ENCODE measurements at regions not wholly inside any gene's neighbourhood (a gene's known extent, or its start where the extent isn't known, plus 50 kb on each side); places are given as distances from the start of the nearest gene placed in this dataset.

- Histone ChIP-seq H3K23ac (ENCODE audit: low read length in 2 of 2) (no peak overlapping the region), H2BK5ac (ENCODE audit: low read depth, low read length, poor library complexity, severe bottlenecking) (no peak overlapping the region), H2AK5ac (ENCODE audit: low read length, severe bottlenecking) (no peak overlapping the region), H3K4ac (ENCODE audit: low read depth in 1 of 2, low read length in 2 of 2) (no peak overlapping the region), H3K4me3 (ENCODE audit: insufficient read depth in 1 of 2, low read depth in 1 of 2, low read length in 2 of 2) (peak overlapping the region in 1 of 2 experiments; percentile 20), H3K27ac (ENCODE audit: low read length, poor library complexity, severe bottlenecking) (no peak overlapping the region), H2BK15ac (ENCODE audit: low read depth, poor library complexity, severe bottlenecking) (no peak overlapping the region), H3K36me3 (ENCODE audit: control insufficient read depth in 1 of 2, insufficient read depth in 2 of 2, low read depth in 1 of 2, low read length in 2 of 2) (peaks cover 0 to 4% of the 10 kb centered on the region in 2 experiments), H2BK120ac (ENCODE audit: low read depth, low read length) (no peak overlapping the region), H4K8ac (ENCODE audit: low read length) (peak overlapping the region; percentile 3), H3K27me3 (ENCODE audit: control insufficient read depth in 1 of 2, insufficient read depth in 1 of 2, low read length in 2 of 2) (peaks cover 4 to 30% of the 10 kb centered on the region in 2 experiments), H3K4me1 (ENCODE audit: control insufficient read depth, insufficient read depth, low read depth, low read length) (peaks cover 13% of the 10 kb centered on the region), H3K18ac (ENCODE audit: low read depth in 1 of 2, low read length in 2 of 2) (no peak overlapping the region), H3K4me2 (ENCODE audit: low read length, poor library complexity, severe bottlenecking) (no peak overlapping the region), H3K14ac (ENCODE audit: low read length in 2 of 2) (no peak overlapping the region), H3K9me3 (ENCODE audit: control insufficient read depth, low read length) (peaks cover 2% of the 10 kb centered on the region), H3K9ac (ENCODE audit: low read length) (no peak overlapping the region), H2AFZ (ENCODE audit: low read depth, low read length) (no peak overlapping the region), H4K91ac (ENCODE audit: low read length) (no peak overlapping the region), H3K79me1 (replicated peaks; ENCODE audit: low read length, poor library complexity, severe bottlenecking) (no peaks in the 10 kb centered on the region), H2BK12ac (ENCODE audit: low read length in 2 of 2) (no peak overlapping the region)
- WGBS: 64% methylated on average over 9 of the region's 12 CpGs
- peak; percentile 69 for DNase-seq
Observed at GRCh38 chr12:4135919-4136605, 137.5 kb upstream of the CCND2 start.

GRCh38 chr12:4134448-4135263 lies 138.9 kb upstream of the CCND2 start:
- Histone ChIP-seq H3K23ac (ENCODE audit: low read length in 2 of 2) (no peak overlapping the region), H2BK12ac (ENCODE audit: low read length in 2 of 2) (peak overlapping the region in 1 of 2 experiments; percentile 90), H3K4me1 (ENCODE audit: control insufficient read depth, insufficient read depth, low read depth, low read length) (peaks cover 13% of the 10 kb centered on the region), H4K91ac (ENCODE audit: low read length) (no peak overlapping the region), H3K4ac (ENCODE audit: low read depth in 1 of 2, low read length in 2 of 2) (no peak overlapping the region), H3K9me3 (ENCODE audit: control insufficient read depth, low read length) (peaks cover 2% of the 10 kb centered on the region), H3K79me1 (replicated peaks; ENCODE audit: low read length, poor library complexity, severe bottlenecking) (no peaks in the 10 kb centered on the region), H2BK120ac (ENCODE audit: low read depth, low read length) (no peak overlapping the region), H4K8ac (ENCODE audit: low read length) (peak overlapping the region; percentile 19), H2BK5ac (ENCODE audit: low read depth, low read length, poor library complexity, severe bottlenecking) (no peak overlapping the region), H3K27me3 (ENCODE audit: control insufficient read depth in 1 of 2, insufficient read depth in 1 of 2, low read length in 2 of 2) (peaks cover 2 to 26% of the 10 kb centered on the region in 2 experiments), H3K9ac (ENCODE audit: low read length) (no peak overlapping the region), H3K27ac (ENCODE audit: low read length, poor library complexity, severe bottlenecking) (no peak overlapping the region), H3K4me3 (ENCODE audit: insufficient read depth in 1 of 2, low read depth in 1 of 2, low read length in 2 of 2) (no peak overlapping the region), H3K14ac (ENCODE audit: low read length in 2 of 2) (no peak overlapping the region), H2BK15ac (ENCODE audit: low read depth, poor library complexity, severe bottlenecking) (no peak overlapping the region), H3K4me2 (ENCODE audit: low read length, poor library complexity, severe bottlenecking) (peak overlapping the region; percentile 18), H2AK5ac (ENCODE audit: low read length, severe bottlenecking) (peak overlapping the region; percentile 41), H3K36me3 (ENCODE audit: control insufficient read depth in 1 of 2, insufficient read depth in 2 of 2, low read depth in 1 of 2, low read length in 2 of 2) (peaks cover 0 to 4% of the 10 kb centered on the region in 2 experiments), H3K18ac (ENCODE audit: low read depth in 1 of 2, low read length in 2 of 2) (peak overlapping the region in 1 of 2 experiments; percentile 70), H2AFZ (ENCODE audit: low read depth, low read length) (no peak overlapping the region)
- peak; percentile 35 for DNase-seq
- WGBS: 14% methylated on average over 11 of the region's 12 CpGs

GRCh38 chr12:4133636-4134447 lies 139.7 kb upstream of the CCND2 start:
- Histone ChIP-seq H3K36me3 (ENCODE audit: control insufficient read depth in 1 of 2, insufficient read depth in 2 of 2, low read depth in 1 of 2, low read length in 2 of 2) (peaks cover 0 to 4% of the 10 kb centered on the region in 2 experiments), H2AK5ac (ENCODE audit: low read length, severe bottlenecking) (peak overlapping the region; percentile 41), H2BK120ac (ENCODE audit: low read depth, low read length) (no peak overlapping the region), H3K27me3 (ENCODE audit: control insufficient read depth in 1 of 2, insufficient read depth in 1 of 2, low read length in 2 of 2) (peaks cover 0 to 26% of the 10 kb centered on the region in 2 experiments), H4K8ac (ENCODE audit: low read length) (peak overlapping the region; percentile 62), H3K9ac (ENCODE audit: low read length) (no peak overlapping the region), H2AFZ (ENCODE audit: low read depth, low read length) (peak overlapping the region; percentile 20), H3K79me1 (replicated peaks; ENCODE audit: low read length, poor library complexity, severe bottlenecking) (no peaks in the 10 kb centered on the region), H3K4me3 (ENCODE audit: insufficient read depth in 1 of 2, low read depth in 1 of 2, low read length in 2 of 2) (no peak overlapping the region), H2BK15ac (ENCODE audit: low read depth, poor library complexity, severe bottlenecking) (no peak overlapping the region), H3K4me1 (ENCODE audit: control insufficient read depth, insufficient read depth, low read depth, low read length) (peaks cover 13% of the 10 kb centered on the region), H2BK12ac (ENCODE audit: low read length in 2 of 2) (peak overlapping the region; percentile 38 to 90), H4K91ac (ENCODE audit: low read length) (peak overlapping the region; percentile 52), H3K4me2 (ENCODE audit: low read length, poor library complexity, severe bottlenecking) (peak overlapping the region; percentile 18), H3K27ac (ENCODE audit: low read length, poor library complexity, severe bottlenecking) (no peak overlapping the region), H3K18ac (ENCODE audit: low read depth in 1 of 2, low read length in 2 of 2) (peak overlapping the region in 1 of 2 experiments; percentile 70), H2BK5ac (ENCODE audit: low read depth, low read length, poor library complexity, severe bottlenecking) (no peak overlapping the region), H3K14ac (ENCODE audit: low read length in 2 of 2) (peak overlapping the region in 1 of 2 experiments; percentile 84), H3K23ac (ENCODE audit: low read length in 2 of 2) (no peak overlapping the region), H3K4ac (ENCODE audit: low read depth in 1 of 2, low read length in 2 of 2) (peak overlapping the region; percentile 36 to 80), H3K9me3 (ENCODE audit: control insufficient read depth, low read length) (peaks cover 2% of the 10 kb centered on the region)
- peak; percentile 41 for DNase-seq
- 69% methylated on average over 15 of the region's 15 CpGs for WGBS

Data from mesenchymal stem cell (in vitro differentiated cells and primary cell).